Adrenal gland (tissue), 5 donors: ENCODE measurements at regions not wholly inside any gene's neighbourhood (a gene's known extent, or its start where the extent isn't known, plus 50 kb on each side); places are given as distances from the start of the nearest gene placed in this dataset.

ENCODE experiments used
- CTCF ChIP-seq, 6 experiments: fragments of 450-650 bp in 4 of 6; fragments of 200-600 bp in 2 of 6; sonication (generic) in 1 of 6; IDR thresholded peaks; 1 replicate in 5 of 6; 2 replicates in 1 of 6; pipeline versions ENCODE4 v1.5.1 to v1.8.0; 2016 to 2021; ENCODE audit warnings: antibody characterized with exemption in 6 of 6, mild to moderate bottlenecking in 2 of 6, moderate library complexity in 1 of 6
- POLR2A ChIP-seq, 2 donors: fragments of 450-650 bp; IDR thresholded peaks; one replicate each; pipeline ENCODE4 v1.6.1; 2017; ENCODE audit warnings: antibody characterized with exemption in 2 of 2, mild to moderate bottlenecking in 2 of 2, moderate library complexity in 1 of 2
- donor health status: DM: no; HTN: no; CAD: no.

GRCh38 chr13:30107521-30108136, 199.7 kb downstream of the KATNAL1 start:
- TF ChIP-seq CTCF (IDR thresholded peaks at IDR 0.05) (no peak), POLR2A (IDR thresholded peaks at IDR 0.05) (no peak)
